Activated B cell treated with CpG ODN at 0.5 μM for 24 hours (primary cell): ENCODE measurements at regions not wholly inside any gene's neighbourhood (a gene's known extent, or its start where the extent isn't known, plus 50 kb on each side); places are given as distances from the start of the nearest gene placed in this dataset.

ENCODE experiments used
- ATAC-seq: fragments of 200-7000 bp; cut with Tn5 transposase; one replicate; pipeline ENCODE4 v1.10.0; 2021; ENCODE audit warnings: low read depth, mild to moderate bottlenecking, moderate library complexity
- CTCF ChIA-PET: fragments of 350-600 bp; sonication (Branson Sonifier 250); formaldehyde crosslinking; loops from one replicate; lab custom pipeline; 2021; ENCODE audit warnings: antibody characterized with exemption; lab: Charles Lee
- POLR2A ChIA-PET: fragments of 350-600 bp; sonication (Branson Sonifier 250); formaldehyde crosslinking; loops from one replicate; lab custom pipeline; 2021; ENCODE audit warnings: antibody characterized with exemption; lab: Charles Lee
- DNase-seq: peaks from one replicate; pipeline ENCODE4 v3.0.0; 2022
- H3K27ac Mint-ChIP-seq: one replicate; pipeline ENCODE4 v1.8.0; 2020; ENCODE audit warnings: mixed read lengths
- H3K27me3 Mint-ChIP-seq: one replicate; pipeline ENCODE4 v1.8.0; 2021; ENCODE audit warnings: mixed read lengths
- H3K36me3 Mint-ChIP-seq: one replicate; pipeline ENCODE4 v1.8.0; 2021; ENCODE audit warnings: low read depth, mixed read lengths
- H3K4me1 Mint-ChIP-seq: one replicate; pipeline ENCODE4 v1.8.0; 2021; ENCODE audit warnings: mixed read lengths
- H3K4me3 Mint-ChIP-seq: one replicate; pipeline ENCODE4 v1.8.0; 2020; ENCODE audit warnings: mild to moderate bottlenecking, mixed read lengths
- H3K9me3 Mint-ChIP-seq: one replicate; pipeline ENCODE4 v1.8.0; 2020; ENCODE audit warnings: mixed read lengths
- CTCF ChIP-seq: fragments of 200-600 bp; IDR thresholded peaks from one replicate; pipeline ENCODE4 v1.8.0; 2022; ENCODE audit warnings: antibody characterized with exemption, mild to moderate bottlenecking
- intact Hi-C: fragments of 100-400 bp; cut with micrococcal nuclease; formaldehyde crosslinking; loops from one replicate; pipeline ENCODE4 v1.15.1; 2024

DNA sequence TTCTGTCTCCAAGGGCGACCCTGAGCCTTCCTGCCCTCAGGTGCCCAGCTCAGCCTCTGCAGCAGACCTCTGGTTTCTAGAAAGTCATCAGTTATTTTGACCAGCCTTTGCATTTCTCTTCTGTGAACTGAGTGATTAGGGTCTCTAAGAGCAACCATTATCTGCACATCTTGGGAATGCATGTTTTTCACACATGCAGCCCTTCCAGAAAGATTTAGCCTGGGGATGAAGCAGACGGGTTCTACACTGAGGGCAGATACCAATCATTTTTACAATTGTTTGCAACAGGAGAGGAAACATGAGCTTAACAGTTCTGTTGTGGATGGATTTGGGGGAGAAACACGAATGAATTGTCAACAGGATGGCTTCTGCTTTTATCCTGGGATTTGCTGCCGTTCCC is 90.1 kb upstream of the PITX1 start:
- ATAC-seq (no peak), DNase-seq (no peak)
- intact Hi-C loops, result no loop called here
- Mint-ChIP-seq H3K27me3 (peaks cover 10% of the 10 kb centered on the region), H3K36me3 (no peaks in the 10 kb centered on the region), H3K9me3 (no peaks in the 10 kb centered on the region), H3K27ac (no peak overlapping the region), H3K4me1 (no peaks in the 10 kb centered on the region), H3K4me3 (no peak overlapping the region)
- CTCF ChIA-PET, result no interaction called here
- TF ChIP-seq CTCF, result no peak
- POLR2A ChIA-PET, result no interaction called here

DNA sequence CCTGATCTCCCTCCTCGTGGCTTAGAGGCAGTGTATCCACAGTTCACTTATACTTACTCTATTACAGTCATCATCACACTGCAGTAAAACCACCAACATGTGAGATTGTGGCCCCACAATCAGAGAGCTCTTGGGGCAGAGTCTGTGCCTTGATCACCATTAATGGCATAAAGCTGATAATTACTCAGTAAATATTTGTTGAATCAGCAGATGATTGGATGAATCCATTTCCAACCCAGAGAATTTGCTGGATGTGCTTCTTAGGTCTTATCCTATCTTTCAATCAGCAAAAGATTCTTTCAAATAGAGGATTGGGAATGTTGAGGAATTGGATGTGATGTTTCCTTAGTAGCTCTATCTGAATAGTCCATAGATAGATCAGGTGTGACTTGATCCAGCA is 88.8 kb upstream of the PITX1 start:
- Mint-ChIP-seq H3K27me3 (peaks cover 13% of the 10 kb centered on the region), H3K9me3 (no peaks in the 10 kb centered on the region), H3K4me3 (no peak overlapping the region), H3K36me3 (no peaks in the 10 kb centered on the region), H3K4me1 (no peaks in the 10 kb centered on the region), H3K27ac (no peak overlapping the region)
- TF ChIP-seq CTCF, result no peak
- CTCF ChIA-PET, result no interaction called here
- intact Hi-C loops, result no loop called here
- POLR2A ChIA-PET, result no interaction called here
- DNase-seq (no peak), ATAC-seq (no peak)

DNA sequence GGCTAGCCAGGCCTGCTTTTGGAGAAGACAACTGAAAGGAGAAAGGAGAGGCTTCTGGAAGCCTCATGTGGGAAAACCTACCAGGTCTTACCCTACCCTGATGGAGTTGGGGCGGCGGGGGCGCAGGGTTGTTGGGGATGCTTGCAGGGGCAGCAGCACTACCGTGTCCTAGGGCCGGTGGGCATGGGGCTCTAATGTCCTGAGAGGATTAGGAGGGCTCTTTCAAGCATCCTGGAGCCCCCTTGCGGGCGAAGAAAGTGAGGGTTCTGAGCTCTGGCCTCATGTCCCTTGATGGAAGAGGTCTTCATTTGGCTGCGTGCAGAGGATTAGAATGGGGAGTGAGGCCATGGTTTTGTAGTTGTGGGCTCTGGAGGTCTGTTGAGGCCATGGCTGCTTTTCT is 86.9 kb upstream of the PITX1 start:
- intact Hi-C loops, result no loop called here
- no peak overlapping the region for H3K4me3 Mint-ChIP-seq
- ATAC-seq (no peak), DNase-seq (no peak)
- POLR2A ChIA-PET, result interaction anchor here (0.9 kb wide), 1 partner anchor 9 kb away, joined by 4 read pairs; no protein-coding TSS in a partner anchor
- H3K36me3 Mint-ChIP-seq, result no peaks in the 10 kb centered on the region
- no peak for TF ChIP-seq CTCF
- H3K27ac Mint-ChIP-seq, result no peak overlapping the region
- CTCF ChIA-PET, result no interaction called here
- peaks cover 13% of the 10 kb centered on the region for H3K27me3 Mint-ChIP-seq
- H3K4me1 Mint-ChIP-seq, result no peaks in the 10 kb centered on the region
- no peaks in the 10 kb centered on the region for H3K9me3 Mint-ChIP-seq

DNA sequence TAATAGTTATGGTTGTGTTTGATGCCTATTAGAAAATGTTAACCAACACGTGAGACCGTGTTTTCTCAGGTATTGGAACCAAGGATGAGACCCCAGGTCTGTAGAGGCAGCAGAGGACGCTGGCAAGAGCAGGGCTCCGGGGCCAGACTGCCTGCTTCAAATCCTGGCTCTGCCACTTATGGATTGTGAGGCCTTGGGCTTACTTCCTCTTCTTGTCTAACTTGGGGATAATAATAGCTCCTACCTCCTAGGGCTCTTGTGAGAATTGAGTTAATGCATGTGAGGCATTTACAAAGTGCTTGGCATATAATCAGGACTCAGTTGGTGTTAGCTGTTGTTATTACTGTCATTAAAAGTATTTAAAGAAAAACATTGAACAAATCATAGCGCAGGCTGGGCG is 85.5 kb upstream of the PITX1 start:
- POLR2A ChIA-PET, result no interaction called here

DNA sequence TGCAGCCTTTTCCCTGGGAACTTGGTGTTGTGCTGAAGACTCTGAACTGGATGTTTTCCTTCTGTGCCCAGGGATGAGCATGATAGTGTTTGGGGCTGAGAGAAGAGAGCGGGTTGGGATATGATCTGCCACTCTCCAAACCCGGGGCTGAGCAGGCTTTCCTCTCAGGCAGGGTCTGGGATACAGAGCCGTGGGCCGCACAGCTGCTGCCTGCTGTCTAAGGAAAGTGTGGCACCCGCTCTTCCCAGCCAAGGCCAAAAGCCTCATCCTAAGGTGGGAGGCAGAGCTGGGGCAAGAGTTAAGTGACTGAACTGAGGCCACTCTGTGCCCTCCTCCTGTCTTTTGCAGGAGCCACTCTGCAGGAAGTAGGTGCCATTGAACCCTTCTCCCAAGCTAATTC is 83.6 kb upstream of the PITX1 start:
- ChIA-PET POLR2A (no interaction called here), CTCF (no interaction called here)
- Mint-ChIP-seq H3K4me1 (no peaks in the 10 kb centered on the region), H3K4me3 (no peak overlapping the region), H3K9me3 (no peaks in the 10 kb centered on the region), H3K36me3 (no peaks in the 10 kb centered on the region), H3K27ac (no peak overlapping the region), H3K27me3 (peaks cover 15% of the 10 kb centered on the region)
- intact Hi-C loops, result no loop called here
- no peak for ATAC-seq
- no peak for TF ChIP-seq CTCF
- DNase-seq, result no peak

More for the DNA sequence above, 85.5 kb upstream of the PITX1 start:
- ATAC-seq (no peak), DNase-seq (no peak)
- no peak overlapping the region for H3K4me3 Mint-ChIP-seq
- CTCF ChIA-PET, result no interaction called here
- no peaks in the 10 kb centered on the region for H3K36me3 Mint-ChIP-seq
- H3K9me3 Mint-ChIP-seq, result no peaks in the 10 kb centered on the region
- H3K27me3 Mint-ChIP-seq, result peaks cover 15% of the 10 kb centered on the region
- intact Hi-C loops, result no loop called here
- H3K4me1 Mint-ChIP-seq, result no peaks in the 10 kb centered on the region
- TF ChIP-seq CTCF, result no peak
- no peak overlapping the region for H3K27ac Mint-ChIP-seq
